ENCODE measurements at regions not wholly inside any gene's neighbourhood (a gene's known extent, or its start where the extent isn't known, plus 50 kb on each side); places are given as distances from the start of the nearest gene placed in this dataset.
"Not testable (repeated sequence)": the region's sequence is repeated elsewhere in the genome, so short reads cannot be mapped to it uniquely, and the experiment has no call there.

DNA sequence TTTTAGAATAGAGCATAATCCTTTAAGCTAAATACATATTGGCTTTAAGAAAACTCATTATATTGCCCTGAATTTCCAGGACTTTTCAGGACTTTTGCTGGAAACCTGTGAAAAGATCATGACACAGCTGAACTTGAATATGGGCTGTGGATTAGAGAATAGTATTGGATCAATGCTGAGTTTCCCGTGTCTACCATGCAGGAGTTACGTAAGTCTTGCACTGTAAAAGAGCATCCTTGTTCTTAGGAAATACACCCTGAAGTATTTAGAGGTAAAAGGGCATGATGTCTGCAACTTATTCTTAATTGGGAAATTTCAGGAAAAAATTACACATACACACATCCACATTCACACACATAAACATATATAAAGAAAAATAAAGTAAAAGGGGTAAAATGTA is 82.1 kb downstream of the ZFP36L2 start:
- Histone ChIP-seq H3K27ac (ENCODE audit: low read depth, low read length) (no peak overlapping the region), H3K27me3 (ENCODE audit: insufficient read depth, low read length) (no peaks in the 10 kb centered on the region), H3K9me3 (ENCODE audit: insufficient read depth, low read depth, low read length) (no peaks in the 10 kb centered on the region), H3K4me1 (ENCODE audit: insufficient read depth, low read length) (peaks cover 5% of the 10 kb centered on the region; the same call in 1 of the 2 replicates), H3K36me3 (ENCODE audit: insufficient read depth, low read length) (no peaks in the 10 kb centered on the region), H3K9ac (ENCODE audit: low read depth, low read length) (no peak overlapping the region), H3K4me3 (ENCODE audit: low read length) (no peak overlapping the region)
- WGBS = 97% methylated on average over 2 of the region's 2 CpGs

DNA sequence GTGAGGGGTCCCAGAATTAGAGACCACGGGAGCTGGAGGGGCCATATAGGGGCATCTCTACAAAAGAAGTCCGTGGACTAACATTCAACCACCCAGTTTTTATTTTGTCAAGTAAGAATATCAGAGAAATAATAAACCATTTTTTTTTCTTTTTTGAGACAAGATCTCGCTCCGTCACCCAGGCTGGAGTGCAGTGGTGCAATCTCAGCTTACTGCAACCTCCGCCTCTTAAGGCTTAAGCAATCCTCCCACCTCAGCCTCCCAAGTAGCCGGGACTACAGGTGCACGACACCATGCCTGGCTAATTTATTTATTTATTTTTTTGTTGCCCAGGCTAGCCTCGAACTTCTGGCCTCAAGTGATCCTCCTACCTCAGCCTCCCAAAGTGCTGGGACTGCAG is 82.7 kb downstream of the ZFP36L2 start:
- H3K27ac ChIP-seq (ENCODE audit: low read depth, low read length) = no peak overlapping the region
- H3K36me3 ChIP-seq (ENCODE audit: insufficient read depth, low read length) = no peaks in the 10 kb centered on the region
- no peaks in the 10 kb centered on the region for H3K27me3 ChIP-seq (ENCODE audit: insufficient read depth, low read length)
- 95% methylated on average over 6 of the region's 8 CpGs for WGBS
- no peak overlapping the region for H3K9ac ChIP-seq (ENCODE audit: low read depth, low read length)
- peaks cover 5% of the 10 kb centered on the region; the same call in 1 of the 2 replicates for H3K4me1 ChIP-seq (ENCODE audit: insufficient read depth, low read length)
- H3K9me3 ChIP-seq (ENCODE audit: insufficient read depth, low read depth, low read length) = no peaks in the 10 kb centered on the region
- no peak overlapping the region for H3K4me3 ChIP-seq (ENCODE audit: low read length)

DNA sequence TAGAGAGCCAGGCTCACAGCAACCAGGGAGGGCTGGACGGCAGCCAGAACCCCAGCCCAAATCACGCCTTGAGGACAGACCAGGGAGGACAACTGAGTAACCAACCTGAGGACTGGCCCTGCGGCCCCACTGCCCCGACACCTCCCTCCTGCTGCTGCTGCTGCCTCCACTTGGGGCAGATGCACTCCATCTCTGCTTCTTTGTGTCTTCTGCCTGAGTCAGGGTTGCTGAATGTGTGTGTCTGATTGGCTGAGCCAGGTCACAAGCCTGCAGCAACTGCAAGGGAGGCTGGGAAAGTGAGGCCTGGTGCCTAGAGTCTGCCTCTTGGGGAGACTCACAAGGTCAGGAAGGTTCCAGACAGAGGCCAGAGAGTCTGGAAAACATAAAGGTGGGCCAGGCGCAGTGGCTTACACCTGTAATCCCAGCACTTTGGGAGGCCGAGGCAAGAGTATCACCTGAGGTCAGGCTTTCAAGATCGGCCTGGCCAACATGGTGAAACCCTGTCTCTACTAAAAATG is 83.4 kb downstream of the ZFP36L2 start:
- Histone ChIP-seq H3K9ac (ENCODE audit: low read depth, low read length) (no peak overlapping the region), H3K4me1 (ENCODE audit: insufficient read depth, low read length) (peaks cover 5% of the 10 kb centered on the region; the same call in 1 of the 2 replicates), H3K4me3 (ENCODE audit: low read length) (no peak overlapping the region), H3K27me3 (ENCODE audit: insufficient read depth, low read length) (no peaks in the 10 kb centered on the region), H3K27ac (ENCODE audit: low read depth, low read length) (no peak overlapping the region), H3K36me3 (ENCODE audit: insufficient read depth, low read length) (no peaks in the 10 kb centered on the region), H3K9me3 (ENCODE audit: insufficient read depth, low read depth, low read length) (no peaks in the 10 kb centered on the region)
- 95% methylated on average over 7 of the region's 7 CpGs for WGBS

DNA sequence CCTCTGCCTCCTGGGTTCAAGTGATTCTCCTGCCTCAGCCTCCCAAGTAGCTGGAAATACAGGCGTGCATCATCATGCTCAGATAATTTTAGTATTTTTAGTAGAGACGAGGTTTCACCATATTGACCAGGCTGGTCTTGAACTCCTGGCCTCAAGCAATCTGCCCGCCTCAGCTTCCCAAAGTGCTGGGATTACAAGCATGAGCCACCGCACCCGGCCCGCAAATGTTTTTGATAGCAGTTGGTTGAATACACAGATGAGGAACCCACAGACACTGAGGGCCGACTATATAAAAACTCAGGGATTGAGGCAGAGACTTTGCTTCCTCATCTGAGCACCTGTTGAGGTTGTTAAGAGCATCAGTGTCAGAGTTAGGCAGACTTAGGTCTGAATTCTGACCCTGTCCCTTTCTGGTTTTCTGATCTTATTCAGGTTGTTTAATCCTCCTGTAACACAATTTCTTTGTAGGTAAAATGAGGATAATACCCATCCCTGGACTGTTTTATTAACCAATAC is 84.7 kb downstream of the ZFP36L2 start:
- not testable (repeated sequence) for H3K27me3 ChIP-seq (ENCODE audit: insufficient read depth, low read length); H3K9me3 ChIP-seq (ENCODE audit: insufficient read depth, low read depth, low read length); H3K4me3 ChIP-seq (ENCODE audit: low read length); H3K4me1 ChIP-seq (ENCODE audit: insufficient read depth, low read length); H3K27ac ChIP-seq (ENCODE audit: low read depth, low read length); H3K9ac ChIP-seq (ENCODE audit: low read depth, low read length); H3K36me3 ChIP-seq (ENCODE audit: insufficient read depth, low read length)
- WGBS = 94% methylated on average over 7 of the region's 7 CpGs

DNA sequence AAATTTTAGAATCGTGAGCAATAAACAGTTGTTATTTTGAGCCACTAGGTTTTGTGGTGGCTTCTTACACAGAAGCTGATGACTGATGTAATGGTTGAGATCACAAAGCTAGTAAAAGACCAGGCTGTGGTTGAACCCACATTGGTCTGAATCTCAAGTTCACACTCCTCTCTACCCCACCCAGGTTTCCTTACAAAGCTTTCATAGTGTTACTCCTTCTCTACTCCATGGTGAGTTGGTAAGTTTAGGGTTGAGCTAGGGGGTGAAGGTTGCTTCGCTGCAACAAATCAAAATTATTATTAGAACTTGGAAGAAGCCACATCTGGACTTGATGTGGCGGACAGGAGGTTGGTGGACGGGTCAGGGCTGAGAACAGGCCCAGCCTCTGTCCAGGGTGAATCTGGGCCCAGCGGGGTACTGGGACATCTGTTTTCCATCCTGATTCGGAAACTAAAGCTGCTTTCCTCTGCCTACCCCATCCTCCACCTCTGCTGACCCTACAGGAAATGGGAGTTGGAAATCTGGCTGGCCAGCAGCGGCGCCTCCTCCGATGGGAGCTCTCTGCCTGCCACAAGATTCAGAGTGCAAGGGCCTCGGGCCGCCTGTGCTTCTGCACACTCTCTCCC is 86.3 kb downstream of the ZFP36L2 start:
- Histone ChIP-seq H3K36me3 (ENCODE audit: insufficient read depth, low read length) (no peaks in the 10 kb centered on the region), H3K9ac (ENCODE audit: low read depth, low read length) (no peak overlapping the region), H3K27me3 (ENCODE audit: insufficient read depth, low read length) (no peaks in the 10 kb centered on the region), H3K9me3 (ENCODE audit: insufficient read depth, low read depth, low read length) (no peaks in the 10 kb centered on the region), H3K4me1 (ENCODE audit: insufficient read depth, low read length) (peaks cover 16% of the 10 kb centered on the region), H3K27ac (ENCODE audit: low read depth, low read length) (no peak overlapping the region), H3K4me3 (ENCODE audit: low read length) (no peak overlapping the region)
- WGBS = 78% methylated on average over 11 of the region's 11 CpGs

DNA sequence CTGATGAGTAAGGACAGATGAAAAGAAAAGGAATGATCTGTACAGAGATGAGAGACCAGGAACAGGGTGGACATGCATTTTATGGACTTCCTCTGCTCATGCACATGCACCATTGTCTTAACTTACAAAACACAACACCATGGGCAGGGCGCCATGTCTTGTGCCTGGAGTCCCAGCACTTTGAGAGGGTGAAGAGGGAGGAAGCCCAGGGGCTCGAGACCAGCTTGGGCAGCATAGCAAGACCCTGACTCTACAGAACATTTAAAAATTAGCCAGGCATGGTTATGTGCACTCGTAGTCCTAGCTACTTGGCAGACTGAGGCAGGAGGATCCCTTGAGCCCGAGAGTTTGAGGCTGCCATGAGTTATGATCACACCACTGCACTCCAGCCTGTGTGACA is 86.9 kb downstream of the ZFP36L2 start:
- 94% methylated on average over 4 of the region's 4 CpGs for WGBS
- Histone ChIP-seq H3K9me3 (ENCODE audit: insufficient read depth, low read depth, low read length) (no peaks in the 10 kb centered on the region), H3K27ac (ENCODE audit: low read depth, low read length) (no peak overlapping the region), H3K9ac (ENCODE audit: low read depth, low read length) (no peak overlapping the region), H3K4me1 (ENCODE audit: insufficient read depth, low read length) (peaks cover 16% of the 10 kb centered on the region), H3K27me3 (ENCODE audit: insufficient read depth, low read length) (no peaks in the 10 kb centered on the region), H3K36me3 (ENCODE audit: insufficient read depth, low read length) (no peaks in the 10 kb centered on the region), H3K4me3 (ENCODE audit: low read length) (no peak overlapping the region)

DNA sequence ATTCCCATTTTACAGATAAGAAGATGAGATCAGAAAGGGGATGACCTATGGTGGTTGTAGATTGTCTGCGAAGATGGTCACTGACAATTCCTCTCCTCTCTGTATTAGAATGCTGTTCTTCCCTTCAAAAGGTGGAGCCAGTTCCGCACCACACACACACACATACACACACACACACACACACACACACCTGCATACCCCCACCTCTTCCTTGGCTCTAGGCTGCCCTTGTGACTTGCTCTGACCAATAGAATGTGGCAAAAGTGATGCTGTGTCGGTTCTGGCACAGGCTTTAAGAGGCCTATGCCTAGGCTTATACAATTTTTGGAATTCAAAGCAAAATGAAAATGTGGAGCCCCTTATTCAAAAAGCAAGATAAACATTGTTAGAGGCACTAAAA is 88.0 kb downstream of the ZFP36L2 start:
- no peaks in the 10 kb centered on the region for H3K27me3 ChIP-seq (ENCODE audit: insufficient read depth, low read length)
- H3K9ac ChIP-seq (ENCODE audit: low read depth, low read length) = no peak overlapping the region
- H3K36me3 ChIP-seq (ENCODE audit: insufficient read depth, low read length) = no peaks in the 10 kb centered on the region
- no peak overlapping the region for H3K4me3 ChIP-seq (ENCODE audit: low read length)
- H3K9me3 ChIP-seq (ENCODE audit: insufficient read depth, low read depth, low read length) = no peaks in the 10 kb centered on the region
- peaks cover 16% of the 10 kb centered on the region for H3K4me1 ChIP-seq (ENCODE audit: insufficient read depth, low read length)
- WGBS = 99% methylated on average over 3 of the region's 3 CpGs
- H3K27ac ChIP-seq (ENCODE audit: low read depth, low read length) = no peak overlapping the region

DNA sequence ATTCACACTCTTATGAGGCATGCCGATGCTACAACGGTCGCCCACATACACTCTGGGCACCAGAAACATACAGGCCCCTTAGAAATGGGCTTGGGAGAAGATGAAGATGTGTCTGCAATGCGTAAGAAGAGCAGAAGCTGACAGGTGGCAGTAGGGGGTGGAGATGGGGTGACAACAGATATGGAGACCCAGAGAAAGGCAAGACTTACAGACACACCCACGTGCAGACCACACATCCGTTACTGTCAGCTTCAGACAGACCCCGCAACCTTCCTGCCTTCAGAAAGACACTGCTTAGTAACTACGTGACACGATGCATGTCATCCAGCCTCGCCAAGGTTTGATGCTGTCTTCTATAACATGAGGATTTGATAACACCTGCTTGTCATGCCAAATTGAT is 89.5 kb downstream of the ZFP36L2 start:
- Histone ChIP-seq H3K27ac (ENCODE audit: low read depth, low read length) (no peak overlapping the region), H3K36me3 (ENCODE audit: insufficient read depth, low read length) (no peaks in the 10 kb centered on the region), H3K9ac (ENCODE audit: low read depth, low read length) (no peak overlapping the region), H3K27me3 (ENCODE audit: insufficient read depth, low read length) (no peaks in the 10 kb centered on the region), H3K4me1 (ENCODE audit: insufficient read depth, low read length) (peaks cover 16% of the 10 kb centered on the region), H3K9me3 (ENCODE audit: insufficient read depth, low read depth, low read length) (no peaks in the 10 kb centered on the region), H3K4me3 (ENCODE audit: low read length) (no peak overlapping the region)
- WGBS = 91% methylated on average over 10 of the region's 10 CpGs

DNA sequence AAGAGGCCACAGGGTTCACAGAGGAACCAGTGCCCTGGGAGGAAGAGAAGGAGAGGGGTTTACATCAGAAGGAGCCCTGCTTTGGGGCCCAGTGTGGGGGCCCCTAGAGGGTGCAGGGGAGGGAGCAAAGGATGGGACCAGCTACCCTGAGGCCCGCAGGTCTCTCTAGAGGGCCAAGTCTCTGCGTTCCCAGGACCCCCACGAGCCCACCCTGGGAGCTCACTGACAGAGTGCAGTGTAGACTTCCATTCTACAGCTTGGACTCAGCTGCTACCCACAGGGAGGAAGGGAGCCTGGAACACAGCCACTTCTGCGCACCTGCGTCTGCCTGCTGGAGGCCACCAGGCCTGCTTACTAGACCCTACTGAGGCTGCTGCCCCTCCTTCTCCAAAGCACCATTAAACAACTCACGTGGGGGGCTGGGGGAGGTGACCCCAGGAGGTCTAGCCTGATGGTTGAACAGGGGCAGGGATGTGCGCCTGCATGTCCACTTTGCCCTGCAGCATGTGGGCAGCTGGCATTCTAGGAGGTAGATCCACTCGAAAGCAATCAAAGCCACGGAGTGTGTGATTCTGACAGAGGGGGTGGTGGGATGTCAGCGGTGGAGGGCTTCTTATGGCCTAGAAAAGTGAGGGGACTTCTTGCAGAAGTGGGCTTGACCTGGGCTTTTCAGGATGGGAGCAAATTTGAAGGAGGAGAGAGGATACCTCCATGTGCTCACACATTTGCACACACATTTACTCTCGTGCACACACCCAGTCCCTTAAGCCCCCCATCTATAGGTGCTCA is 90.2 kb downstream of the ZFP36L2 start:
- Histone ChIP-seq H3K36me3 (ENCODE audit: insufficient read depth, low read length) (no peaks in the 10 kb centered on the region), H3K4me3 (ENCODE audit: low read length) (no peak overlapping the region), H3K9me3 (ENCODE audit: insufficient read depth, low read depth, low read length) (no peaks in the 10 kb centered on the region), H3K27me3 (ENCODE audit: insufficient read depth, low read length) (no peaks in the 10 kb centered on the region), H3K4me1 (ENCODE audit: insufficient read depth, low read length) (peaks cover 16% of the 10 kb centered on the region), H3K27ac (ENCODE audit: low read depth, low read length) (no peak overlapping the region), H3K9ac (ENCODE audit: low read depth, low read length) (0 out of 2 replicates have a peak overlapping the region, but pooled peaks have one; percentile 29)
- WGBS = 86% methylated on average over 11 of the region's 11 CpGs

DNA sequence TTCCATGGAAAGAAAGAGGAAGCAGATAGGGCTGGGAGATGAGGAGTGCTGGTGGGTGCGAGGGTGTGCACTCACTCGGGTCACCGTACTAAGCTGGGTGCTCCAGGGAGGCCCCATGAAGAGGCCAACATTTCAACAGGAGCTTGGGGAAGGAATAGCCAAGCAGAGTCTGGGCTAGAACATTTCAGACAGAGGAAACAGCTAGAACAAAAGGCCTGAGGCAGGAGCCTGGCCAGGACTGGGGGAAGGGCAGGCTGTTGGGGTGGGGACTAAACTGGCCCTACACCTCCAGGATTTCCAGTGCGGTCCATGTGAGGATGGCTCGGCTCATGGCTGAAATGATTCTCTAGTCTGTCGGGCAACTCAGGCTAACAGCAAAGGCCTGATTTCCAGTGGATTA is 90.8 kb downstream of the ZFP36L2 start:
- Histone ChIP-seq H3K9me3 (ENCODE audit: insufficient read depth, low read depth, low read length) (no peaks in the 10 kb centered on the region), H3K4me1 (ENCODE audit: insufficient read depth, low read length) (peaks cover 16% of the 10 kb centered on the region), H3K4me3 (ENCODE audit: low read length) (no peak overlapping the region), H3K36me3 (ENCODE audit: insufficient read depth, low read length) (no peaks in the 10 kb centered on the region), H3K27me3 (ENCODE audit: insufficient read depth, low read length) (no peaks in the 10 kb centered on the region), H3K9ac (ENCODE audit: low read depth, low read length) (0 out of 2 replicates have a peak overlapping the region, but pooled peaks have one; percentile 29), H3K27ac (ENCODE audit: low read depth, low read length) (no peak overlapping the region)
- WGBS = 79% methylated on average over 6 of the region's 6 CpGs

DNA sequence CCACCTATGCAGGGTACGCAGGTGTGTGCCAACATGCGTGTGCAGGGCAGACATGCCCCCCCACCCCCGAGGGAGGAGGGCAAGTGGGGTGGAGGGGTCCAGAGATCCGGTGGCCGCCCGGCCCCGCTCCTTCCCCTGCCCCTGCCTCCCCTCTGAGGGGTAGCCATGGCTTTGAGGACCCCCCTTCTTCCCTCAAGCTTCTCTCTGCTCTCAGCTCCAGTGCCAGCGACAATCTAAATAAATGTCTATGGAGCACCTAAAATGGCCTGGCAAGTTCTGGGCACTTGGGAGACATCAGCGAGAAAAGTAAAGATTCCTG is 91.9 kb downstream of the ZFP36L2 start:
- H3K27ac ChIP-seq (ENCODE audit: low read depth, low read length) = no peak overlapping the region
- H3K9ac ChIP-seq (ENCODE audit: low read depth, low read length) = no peak overlapping the region
- H3K36me3 ChIP-seq (ENCODE audit: insufficient read depth, low read length) = no peaks in the 10 kb centered on the region
- 95% methylated on average over 9 of the region's 9 CpGs for WGBS
- H3K4me3 ChIP-seq (ENCODE audit: low read length) = no peak overlapping the region
- H3K4me1 ChIP-seq (ENCODE audit: insufficient read depth, low read length) = peaks cover 16% of the 10 kb centered on the region
- no peaks in the 10 kb centered on the region for H3K27me3 ChIP-seq (ENCODE audit: insufficient read depth, low read length)
- H3K9me3 ChIP-seq (ENCODE audit: insufficient read depth, low read depth, low read length) = no peaks in the 10 kb centered on the region

Data from HUES64 (cell line).